Gastroesophageal sphincter (tissue), 4 donors: ENCODE measurements at regions not wholly inside any gene's neighbourhood (a gene's known extent, or its start where the extent isn't known, plus 50 kb on each side); places are given as distances from the start of the nearest gene placed in this dataset.
A peak's percentile ranks its signal among the peaks of the same experiment; 100 is the strongest.
"Not testable (repeated sequence)": the region's sequence is repeated elsewhere in the genome, so short reads cannot be mapped to it uniquely, and the experiment has no call there.

Source experiments
- ATAC-seq: fragments of 150-250 bp; one replicate; pipeline ENCODE4 v1.9.1; 2016; ENCODE audit warnings: mild to moderate bottlenecking, moderate library complexity
- H3K27ac ChIP-seq, 4 donors: fragments of 200-600 bp; sonication (generic) in 3 of 4; 1 replicate in 3 of 4; 2 replicates in 1 of 4; pipeline ENCODE4 v1.5.1; 2016 to 2019
- H3K27me3 ChIP-seq: fragments of 200-600 bp; sonication (generic); one replicate; pipeline ENCODE4 v1.5.1; 2019
- H3K36me3 ChIP-seq, 2 donors: fragments of 200-600 bp; sonication (generic); one replicate each; pipeline ENCODE4 v1.5.1; 2019; ENCODE audit warnings: control low read depth in 1 of 2
- H3K4me1 ChIP-seq, 3 donors: fragments of 200-600 bp; sonication (generic); 1 replicate in 2 of 3; 2 replicates in 1 of 3; pipeline ENCODE4 v1.5.1; 2016 to 2019; ENCODE audit warnings: control low read depth in 2 of 3
- H3K4me3 ChIP-seq, 2 donors: fragments of 200-600 bp; sonication (generic); one replicate each; pipeline ENCODE4 v1.5.1; 2019; ENCODE audit warnings: mild to moderate bottlenecking in 1 of 2, moderate library complexity in 1 of 2
- H3K9me3 ChIP-seq, 3 donors: fragments of 200-600 bp; sonication (generic); one replicate each; pipeline ENCODE4 v1.5.1; 2017 to 2019; ENCODE audit warnings: control low read depth in 2 of 3
- EP300 ChIP-seq: sonication (generic); formaldehyde crosslinking; IDR thresholded peaks from one replicate; pipeline ENCODE4 v1.6.1; 2017; ENCODE audit warnings: antibody characterized with exemption, mild to moderate bottlenecking
- POLR2A ChIP-seq, 2 donors: fragments of 450-650 bp; IDR thresholded peaks; one replicate each; pipeline ENCODE4 v1.6.1; 2017; ENCODE audit warnings: antibody characterized with exemption in 2 of 2, mild to moderate bottlenecking in 2 of 2, moderate library complexity in 1 of 2
- POLR2AphosphoS5 ChIP-seq: sonication (generic); formaldehyde crosslinking; IDR thresholded peaks from one replicate; pipeline ENCODE4 v1.6.1; 2017; ENCODE audit warnings: antibody characterized with exemption
- WGBS, 2 donors: methylation state at CpG; one replicate each; pipeline ENCODE4 v1.1.5; 2018; ENCODE audit warnings: low coverage in 1 of 2; 5-methylcytosine and 5-hydroxymethylcytosine counted together
- TF ChIP-seq, protein P1 (sequence below), 4 experiments: fragments of 200-600 bp in 2 of 4; fragments of 450-650 bp in 2 of 4; sonication (generic) in 1 of 4; IDR thresholded peaks; one replicate each; pipeline ENCODE4 v1.5.1; 2017 to 2019; ENCODE audit warnings: antibody characterized with exemption in 4 of 4, mild to moderate bottlenecking in 2 of 4, moderate library complexity in 2 of 4

DNA sequence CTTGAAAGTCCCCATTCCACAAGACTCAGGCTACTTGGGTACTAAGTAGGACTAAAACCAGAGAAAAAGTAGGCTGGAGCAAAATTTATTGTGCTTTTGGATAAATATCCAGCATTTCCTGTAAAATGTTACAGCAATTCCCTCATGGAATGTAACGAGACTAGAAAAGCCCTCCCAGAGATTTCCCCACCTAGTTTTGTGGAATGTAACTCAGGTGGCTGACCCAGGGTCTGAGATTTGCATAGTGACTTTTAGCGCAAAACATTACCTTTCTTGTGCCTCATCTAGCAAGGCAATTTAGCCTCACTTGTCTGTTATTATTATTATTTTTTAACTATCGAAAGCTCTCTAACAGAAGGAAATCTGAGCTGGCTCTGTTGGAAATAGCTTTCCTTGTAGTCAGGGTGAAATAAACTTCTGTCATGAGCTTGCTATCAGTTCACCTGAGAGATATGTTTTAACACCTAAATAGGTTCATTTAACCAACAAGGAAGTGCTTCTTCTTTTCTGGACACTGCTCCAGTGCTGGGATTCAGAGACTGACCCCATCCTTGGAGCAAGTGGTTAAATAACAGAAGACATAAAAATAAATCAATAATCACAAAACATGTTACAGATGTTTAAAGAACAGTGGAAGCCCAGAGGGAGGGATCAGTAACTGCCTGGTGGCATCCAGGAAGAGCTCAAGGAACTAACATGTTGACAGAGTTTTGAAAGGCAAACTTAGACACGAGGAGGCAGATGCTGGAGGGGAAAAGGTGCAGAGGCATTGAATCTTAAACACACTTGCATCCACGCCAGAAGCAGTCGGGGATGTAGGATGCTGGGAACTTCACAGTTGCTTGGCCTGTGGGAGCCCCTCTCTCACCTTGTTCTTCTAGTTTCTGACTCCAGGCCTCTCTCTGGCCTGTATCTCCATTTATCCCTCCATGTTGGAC lies 68.3 kb upstream of the RHOU start:
- peaks cover 3% of the 10 kb centered on the region for H3K27me3 ChIP-seq
- 71 to 83% methylated on average over 5 to 6 of the region's 6 CpGs for WGBS, 2 donors
- no peak for TF ChIP-seq POLR2AphosphoS5
- TF ChIP-seq, protein P1, sequence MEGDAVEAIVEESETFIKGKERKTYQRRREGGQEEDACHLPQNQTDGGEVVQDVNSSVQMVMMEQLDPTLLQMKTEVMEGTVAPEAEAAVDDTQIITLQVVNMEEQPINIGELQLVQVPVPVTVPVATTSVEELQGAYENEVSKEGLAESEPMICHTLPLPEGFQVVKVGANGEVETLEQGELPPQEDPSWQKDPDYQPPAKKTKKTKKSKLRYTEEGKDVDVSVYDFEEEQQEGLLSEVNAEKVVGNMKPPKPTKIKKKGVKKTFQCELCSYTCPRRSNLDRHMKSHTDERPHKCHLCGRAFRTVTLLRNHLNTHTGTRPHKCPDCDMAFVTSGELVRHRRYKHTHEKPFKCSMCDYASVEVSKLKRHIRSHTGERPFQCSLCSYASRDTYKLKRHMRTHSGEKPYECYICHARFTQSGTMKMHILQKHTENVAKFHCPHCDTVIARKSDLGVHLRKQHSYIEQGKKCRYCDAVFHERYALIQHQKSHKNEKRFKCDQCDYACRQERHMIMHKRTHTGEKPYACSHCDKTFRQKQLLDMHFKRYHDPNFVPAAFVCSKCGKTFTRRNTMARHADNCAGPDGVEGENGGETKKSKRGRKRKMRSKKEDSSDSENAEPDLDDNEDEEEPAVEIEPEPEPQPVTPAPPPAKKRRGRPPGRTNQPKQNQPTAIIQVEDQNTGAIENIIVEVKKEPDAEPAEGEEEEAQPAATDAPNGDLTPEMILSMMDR (IDR thresholded peaks at IDR 0.05) = no peak
- TF ChIP-seq POLR2A (IDR thresholded peaks at IDR 0.05) = no peak
- TF ChIP-seq EP300 = no peak
- ATAC-seq = no peak
- peaks cover 0 to 9% (median 0%) of the 10 kb centered on the region in 3 donors for H3K4me1 ChIP-seq
- H3K36me3 ChIP-seq = no peaks in the 10 kb centered on the region
- no peak overlapping the region for H3K4me3 ChIP-seq
- H3K9me3 ChIP-seq = no peaks in the 10 kb centered on the region
- H3K27ac ChIP-seq = no peak overlapping the region

GRCh38 chr1:228668553-228669241 lies 66.6 kb upstream of the RHOU start:
- H3K9me3 ChIP-seq = no peaks in the 10 kb centered on the region
- peaks cover 0 to 9% (median 0%) of the 10 kb centered on the region in 3 donors for H3K4me1 ChIP-seq
- 63 to 67% methylated on average over 2 to 3 of the region's 5 CpGs for WGBS, 2 donors
- peak overlapping the region in 1 of 4 donors; percentile 22 for H3K27ac ChIP-seq
- no peaks in the 10 kb centered on the region for H3K36me3 ChIP-seq
- H3K4me3 ChIP-seq = no peak overlapping the region
- TF ChIP-seq, protein P1 (IDR thresholded peaks at IDR 0.05) = no peak
- no peak for TF ChIP-seq POLR2A (IDR thresholded peaks at IDR 0.05)
- no peak for TF ChIP-seq EP300
- TF ChIP-seq POLR2AphosphoS5 = no peak
- H3K27me3 ChIP-seq = peaks cover 3% of the 10 kb centered on the region
- no peak for ATAC-seq

DNA sequence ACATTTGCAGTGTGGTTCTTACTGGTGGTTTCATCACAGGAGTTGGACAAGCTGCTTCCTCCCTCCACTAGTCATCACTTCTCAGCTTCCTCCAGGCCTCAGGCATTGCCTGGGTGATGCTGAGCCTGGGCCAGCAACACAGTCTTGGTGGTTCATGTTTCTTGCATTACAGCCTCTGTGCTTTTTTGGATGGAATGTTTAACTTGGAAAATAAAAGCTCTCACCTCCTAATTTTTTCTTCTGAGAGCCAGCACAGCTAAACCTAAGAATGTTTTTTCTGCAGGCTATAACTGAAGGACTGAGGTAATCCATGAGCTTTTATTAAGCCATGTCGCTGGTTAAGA lies 66.1 kb upstream of the RHOU start:
- Histone ChIP-seq H3K36me3 (no peaks in the 10 kb centered on the region), H3K9me3 (no peaks in the 10 kb centered on the region), H3K27ac (peak overlapping the region in 1 of 4 donors; percentile 22), H3K27me3 (peaks cover 3% of the 10 kb centered on the region), H3K4me1 (peaks cover 0 to 6% (median 0%) of the 10 kb centered on the region in 3 donors), H3K4me3 (no peak overlapping the region)
- TF ChIP-seq, protein P1 (IDR thresholded peaks at IDR 0.05) = no peak
- no peak for TF ChIP-seq POLR2A (IDR thresholded peaks at IDR 0.05)
- TF ChIP-seq EP300 = no peak
- TF ChIP-seq POLR2AphosphoS5 = no peak
- peak; percentile 70 for ATAC-seq
- 65% methylated on average over 1 of the region's 1 CpG; no CpG with 5 or more reads in 1 of the 2 donors for WGBS, 2 donors

GRCh38 chr1:228681076-228681565 lies 54.2 kb upstream of the RHOU start:
- not testable (repeated sequence) for H3K4me1 ChIP-seq, H3K27ac ChIP-seq, H3K4me3 ChIP-seq, ATAC-seq, H3K9me3 ChIP-seq, H3K36me3 ChIP-seq
- WGBS, 2 donors = 59 to 65% methylated on average over 7 to 9 of the region's 9 CpGs
- peaks cover 13% of the 10 kb centered on the region for H3K27me3 ChIP-seq

GRCh38 chr1:228683428-228683827 lies 51.9 kb upstream of the RHOU start:
- no peak for TF ChIP-seq EP300
- no peak for TF ChIP-seq POLR2AphosphoS5
- no peak for TF ChIP-seq POLR2A (IDR thresholded peaks at IDR 0.05)
- H3K27ac ChIP-seq = no peak overlapping the region
- no peak overlapping the region for H3K4me3 ChIP-seq
- no peak for ATAC-seq
- 73% methylated on average over 3 of the region's 3 CpGs; no CpG with 5 or more reads in 1 of the 2 donors for WGBS, 2 donors
- no peaks in the 10 kb centered on the region for H3K9me3 ChIP-seq
- H3K36me3 ChIP-seq = no peaks in the 10 kb centered on the region
- peaks cover 17% of the 10 kb centered on the region for H3K27me3 ChIP-seq
- H3K4me1 ChIP-seq = no peaks in the 10 kb centered on the region
